ENCODE measurements at regions not wholly inside any gene's neighbourhood (a gene's known extent, or its start where the extent isn't known, plus 50 kb on each side); places are given as distances from the start of the nearest gene placed in this dataset.

DNA sequence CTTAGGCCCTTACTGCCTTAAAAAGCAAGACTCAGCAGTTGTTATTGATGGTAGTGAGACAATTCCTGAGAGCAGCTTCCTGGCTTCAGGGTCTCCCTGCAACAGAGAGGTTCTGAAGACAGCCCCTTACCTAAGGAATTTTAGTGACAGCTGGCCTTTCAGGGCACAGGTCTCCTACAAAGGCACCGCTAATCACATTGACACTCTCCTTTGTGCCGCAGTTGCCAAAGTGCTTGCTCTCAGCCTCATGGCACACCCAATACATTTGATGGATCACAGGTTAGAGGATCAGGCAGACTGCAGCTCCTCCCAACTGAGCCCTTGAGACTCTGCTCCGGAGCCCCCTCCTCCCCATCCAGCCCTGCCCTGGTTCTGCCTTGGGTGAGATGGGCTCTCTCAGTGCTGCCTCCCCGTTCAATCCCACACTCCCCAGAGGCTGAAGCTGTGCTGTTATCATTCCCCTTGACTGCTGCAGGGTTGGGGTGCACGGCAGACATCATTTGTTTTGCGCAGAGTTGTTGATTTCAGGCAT is 198.2 kb downstream of the EMX2 start:
- TF ChIP-seq SPI1 (IDR thresholded peaks at IDR 0.05; ENCODE audit: borderline replicate concordance, insufficient read depth, low read depth, low read length): no peak
- no peak for TF ChIP-seq YY1 (IDR thresholded peaks at IDR 0.05; ENCODE audit: low read depth, low read length)
- TF ChIP-seq, protein P1, sequence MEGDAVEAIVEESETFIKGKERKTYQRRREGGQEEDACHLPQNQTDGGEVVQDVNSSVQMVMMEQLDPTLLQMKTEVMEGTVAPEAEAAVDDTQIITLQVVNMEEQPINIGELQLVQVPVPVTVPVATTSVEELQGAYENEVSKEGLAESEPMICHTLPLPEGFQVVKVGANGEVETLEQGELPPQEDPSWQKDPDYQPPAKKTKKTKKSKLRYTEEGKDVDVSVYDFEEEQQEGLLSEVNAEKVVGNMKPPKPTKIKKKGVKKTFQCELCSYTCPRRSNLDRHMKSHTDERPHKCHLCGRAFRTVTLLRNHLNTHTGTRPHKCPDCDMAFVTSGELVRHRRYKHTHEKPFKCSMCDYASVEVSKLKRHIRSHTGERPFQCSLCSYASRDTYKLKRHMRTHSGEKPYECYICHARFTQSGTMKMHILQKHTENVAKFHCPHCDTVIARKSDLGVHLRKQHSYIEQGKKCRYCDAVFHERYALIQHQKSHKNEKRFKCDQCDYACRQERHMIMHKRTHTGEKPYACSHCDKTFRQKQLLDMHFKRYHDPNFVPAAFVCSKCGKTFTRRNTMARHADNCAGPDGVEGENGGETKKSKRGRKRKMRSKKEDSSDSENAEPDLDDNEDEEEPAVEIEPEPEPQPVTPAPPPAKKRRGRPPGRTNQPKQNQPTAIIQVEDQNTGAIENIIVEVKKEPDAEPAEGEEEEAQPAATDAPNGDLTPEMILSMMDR (IDR thresholded peaks at IDR 0.05 in 2 of 3, conservative IDR thresholded peaks at IDR 0.05 in 1 of 3; ENCODE audit: control insufficient read depth in 2 of 3, extremely low read depth in 1 of 3, insufficient read depth in 1 of 3, low read depth in 3 of 3, low read length in 3 of 3): no peak
- TF ChIP-seq, protein P2, sequence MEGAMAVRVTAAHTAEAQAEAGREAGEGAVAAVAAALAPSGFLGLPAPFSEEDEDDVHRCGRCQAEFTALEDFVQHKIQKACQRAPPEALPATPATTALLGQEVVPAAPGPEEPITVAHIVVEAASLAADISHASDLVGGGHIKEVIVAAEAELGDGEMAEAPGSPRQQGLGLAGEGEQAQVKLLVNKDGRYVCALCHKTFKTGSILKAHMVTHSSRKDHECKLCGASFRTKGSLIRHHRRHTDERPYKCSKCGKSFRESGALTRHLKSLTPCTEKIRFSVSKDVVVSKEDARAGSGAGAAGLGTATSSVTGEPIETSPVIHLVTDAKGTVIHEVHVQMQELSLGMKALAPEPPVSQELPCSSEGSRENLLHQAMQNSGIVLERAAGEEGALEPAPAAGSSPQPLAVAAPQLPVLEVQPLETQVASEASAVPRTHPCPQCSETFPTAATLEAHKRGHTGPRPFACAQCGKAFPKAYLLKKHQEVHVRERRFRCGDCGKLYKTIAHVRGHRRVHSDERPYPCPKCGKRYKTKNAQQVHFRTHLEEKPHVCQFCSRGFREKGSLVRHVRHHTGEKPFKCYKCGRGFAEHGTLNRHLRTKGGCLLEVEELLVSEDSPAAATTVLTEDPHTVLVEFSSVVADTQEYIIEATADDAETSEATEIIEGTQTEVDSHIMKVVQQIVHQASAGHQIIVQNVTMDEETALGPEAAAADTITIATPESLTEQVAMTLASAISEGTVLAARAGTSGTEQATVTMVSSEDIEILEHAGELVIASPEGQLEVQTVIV (IDR thresholded peaks at IDR 0.05; ENCODE audit: borderline replicate concordance, partially characterized antibody): no peak
- no peak for TF ChIP-seq TCF7 (IDR thresholded peaks at IDR 0.05; ENCODE audit: borderline replicate concordance)
- TF ChIP-seq CBX3 (IDR thresholded peaks at IDR 0.05; ENCODE audit: borderline replicate concordance, low read depth): no peak
- TF ChIP-seq ZZZ3 (IDR thresholded peaks at IDR 0.05; ENCODE audit: control insufficient read depth, insufficient read length, low read depth): no peak

All from GM12878 (cell line).